Spleen (tissue), 11 donors: ENCODE measurements at regions not wholly inside any gene's neighbourhood (a gene's known extent, or its start where the extent isn't known, plus 50 kb on each side); places are given as distances from the start of the nearest gene placed in this dataset.

Experiments
- DNase-seq: peaks from one replicate; pipeline ENCODE4 v3.0.0-alpha.2; 2020
- H3K27ac ChIP-seq, 8 donors: fragments of 200-600 bp; sonication (generic) in 7 of 8; 1 replicate in 4 of 8; 2 replicates in 4 of 8; pipeline versions ENCODE4 v1.5.0 to v1.8.0; 2016 to 2021; ENCODE audit warnings: inconsistent platforms in 4 of 8, mild to moderate bottlenecking in 4 of 8, moderate library complexity in 1 of 8
- H3K27me3 ChIP-seq, 7 donors: fragments of 200-600 bp; sonication (generic) in 6 of 7; replicated peaks in 1 of 7; 1 replicate in 4 of 7; 2 replicates in 3 of 7; pipeline versions ENCODE4 v1.5.0 to v1.8.0; 2016 to 2021; ENCODE audit warnings: inconsistent platforms in 3 of 7, mild to moderate bottlenecking in 1 of 7
- H3K36me3 ChIP-seq, 6 donors: fragments of 200-600 bp; sonication (generic) in 5 of 6; 1 replicate in 4 of 6; 2 replicates in 2 of 6; pipeline versions ENCODE4 v1.5.0 to v1.8.0; 2016 to 2021; ENCODE audit warnings: inconsistent platforms in 2 of 6
- H3K4me1 ChIP-seq, 6 donors: fragments of 200-600 bp; sonication (generic) in 5 of 6; 1 replicate in 3 of 6; 2 replicates in 3 of 6; pipeline versions ENCODE4 v1.5.0 to v1.8.0; 2016 to 2021; ENCODE audit warnings: inconsistent platforms in 3 of 6
- H3K4me3 ChIP-seq, 8 donors: fragments of 200-600 bp; sonication (generic) in 7 of 8; 1 replicate in 4 of 8; 2 replicates in 4 of 8; pipeline versions ENCODE4 v1.5.0 to v1.8.0; 2016 to 2021; ENCODE audit warnings: inconsistent platforms in 4 of 8, mild to moderate bottlenecking in 4 of 8, moderate library complexity in 2 of 8
- H3K9me3 ChIP-seq, 8 donors: fragments of 200-600 bp; sonication (generic) in 7 of 8; 1 replicate in 4 of 8; 2 replicates in 4 of 8; pipeline versions ENCODE4 v1.5.0 to v1.8.0; 2016 to 2021; ENCODE audit warnings: inconsistent platforms in 4 of 8
- CTCF ChIP-seq, 11 experiments: fragments of 200-600 bp in 7 of 11; fragments of 450-650 bp in 4 of 11; sonication (generic) in 4 of 11; IDR thresholded peaks in 8 of 11; conservative IDR thresholded peaks in 3 of 11; 1 replicate in 7 of 11; 2 replicates in 4 of 11; pipeline versions ENCODE4 v1.4.0 to v1.8.0; 2016 to 2021; ENCODE audit warnings: antibody characterized with exemption in 11 of 11, inconsistent platforms in 4 of 11, mild to moderate bottlenecking in 1 of 11
- POLR2A ChIP-seq, 3 donors: fragments of 450-650 bp; IDR thresholded peaks; one replicate each; pipeline ENCODE4 v1.5.1; 2017; ENCODE audit warnings: antibody characterized with exemption in 3 of 3, mild to moderate bottlenecking in 1 of 3
- POLR2AphosphoS5 ChIP-seq, 3 donors: sonication (generic); formaldehyde crosslinking; IDR thresholded peaks; one replicate each; pipeline ENCODE4 v1.5.1; 2017; ENCODE audit warnings: antibody characterized with exemption in 3 of 3
- WGBS, 5 donors: extraction: QIAGEN DNeasy Blood & Tissue Kit in 3 of 5; methylation state at CpG; one replicate each; pipeline versions ENCODE4 v1.1.5 to v1.1.7; 2013 to 2018; 5-methylcytosine and 5-hydroxymethylcytosine counted together
- intact Hi-C: fragments of 100-400 bp; cut with DNase I; formaldehyde crosslinking; loops from one replicate; pipeline ENCODE4 v1.15.0; 2023; ENCODE audit warnings: low total_unique reads
- donor health status: healthy with polysubstance abuse.
- donor health status: DM: no; HTN: no; CAD: no; lungs with moderate emphysema.
- donor health status: DM: no; HTN: no; CAD: no.
- donor health status: Bipolar disorder and iron deficiency.
- donor health status: healthy.
- donor health status: DM: no; HTN: no; CAD: no.
- donor health status: DM: yes; HTN: yes; CAD: no.

GRCh38 chr15:58344213-58345070 lies 87.3 kb upstream of the LIPC start:
- Histone ChIP-seq H3K36me3 (no peaks in the 10 kb centered on the region), H3K4me3 (no peak overlapping the region), H3K9me3 (no peaks in the 10 kb centered on the region), H3K4me1 (no peaks in the 10 kb centered on the region), H3K27ac (no peak overlapping the region), H3K27me3 (no peaks in the 10 kb centered on the region)
- 80 to 95% (median 89%) methylated on average over 5 of the region's 5 CpGs for WGBS, 5 donors
- DNase-seq, result no peak
- intact Hi-C loops, result no loop called here
- TF ChIP-seq CTCF (IDR thresholded peaks at IDR 0.05 in 8 of 11, conservative IDR thresholded peaks at IDR 0.05 in 3 of 11), result no peak
- no peak for TF ChIP-seq POLR2A (IDR thresholded peaks at IDR 0.05)
- TF ChIP-seq POLR2AphosphoS5 (IDR thresholded peaks at IDR 0.05), result no peak

GRCh38 chr15:58346361-58346760 lies 85.4 kb upstream of the LIPC start:
- TF ChIP-seq POLR2A (IDR thresholded peaks at IDR 0.05), result no peak
- TF ChIP-seq POLR2AphosphoS5 (IDR thresholded peaks at IDR 0.05), result no peak
- no peak for TF ChIP-seq CTCF (IDR thresholded peaks at IDR 0.05 in 8 of 11, conservative IDR thresholded peaks at IDR 0.05 in 3 of 11)
- Histone ChIP-seq H3K4me3 (no peak overlapping the region), H3K4me1 (no peaks in the 10 kb centered on the region), H3K9me3 (no peaks in the 10 kb centered on the region), H3K27me3 (no peaks in the 10 kb centered on the region), H3K36me3 (no peaks in the 10 kb centered on the region), H3K27ac (no peak overlapping the region)
- DNase-seq, result no peak
- 87 to 100% (median 95%) methylated on average over 3 of the region's 3 CpGs for WGBS, 5 donors
- intact Hi-C loops, result no loop called here

GRCh38 chr15:58348095-58348812 lies 83.5 kb upstream of the LIPC start:
- Histone ChIP-seq H3K4me1 (no peaks in the 10 kb centered on the region), H3K4me3 (no peak overlapping the region), H3K36me3 (no peaks in the 10 kb centered on the region), H3K27me3 (no peaks in the 10 kb centered on the region), H3K27ac (no peak overlapping the region), H3K9me3 (no peaks in the 10 kb centered on the region)
- DNase-seq, result no peak
- TF ChIP-seq CTCF (IDR thresholded peaks at IDR 0.05 in 8 of 11, conservative IDR thresholded peaks at IDR 0.05 in 3 of 11) (no peak), POLR2AphosphoS5 (IDR thresholded peaks at IDR 0.05) (no peak), POLR2A (IDR thresholded peaks at IDR 0.05) (no peak)
- intact Hi-C loops, result no loop called here
- WGBS, 5 donors, result 75 to 95% (median 89%) methylated on average over 1 of the region's 1 CpG
